Brain microvascular endothelial cell (primary cell): ENCODE measurements at regions not wholly inside any gene's neighbourhood (a gene's known extent, or its start where the extent isn't known, plus 50 kb on each side); places are given as distances from the start of the nearest gene placed in this dataset.

Source experiments
- DNase-seq: peaks from one replicate; pipeline ENCODE4 v3.0.0-alpha.2; 2020
- H3K27ac ChIP-seq: fragments of 250-450 bp; sonication (Bioruptor Pico); 2 replicates; pipeline ENCODE4 v1.5.1; 2020; ENCODE audit warnings: mild to moderate bottlenecking, moderate library complexity
- H3K27me3 ChIP-seq: fragments of 250-450 bp; sonication (Bioruptor Pico); replicated peaks from 2 replicates; pipeline ENCODE4 v1.5.1; 2020; ENCODE audit warnings: mild to moderate bottlenecking
- H3K36me3 ChIP-seq: fragments of 250-450 bp; sonication (Bioruptor Pico); replicated peaks from 2 replicates; pipeline ENCODE4 v1.5.1; 2020; ENCODE audit warnings: mild to moderate bottlenecking
- H3K4me3 ChIP-seq: 2 replicates; pipeline ENCODE4 v1.5.1; 2011; ENCODE audit warnings: low read depth, mild to moderate bottlenecking, control low read depth, low read length, moderate library complexity
- in situ Hi-C: cut with HindIII; loops from 2 replicates; pipeline ENCODE4 v1.10.0; 2017; ENCODE audit warnings: low sequenced_read_pairs, low pct_ligation_motif_present
- TF ChIP-seq, protein P1 (sequence below): IDR thresholded peaks from 2 replicates; pipeline ENCODE4 v1.5.1; 2011; ENCODE audit warnings: low read depth, mild to moderate bottlenecking, moderate library complexity, low read length, control low read depth, inconsistent platforms; ENCODE audit errors: missing control alignments

DNA sequence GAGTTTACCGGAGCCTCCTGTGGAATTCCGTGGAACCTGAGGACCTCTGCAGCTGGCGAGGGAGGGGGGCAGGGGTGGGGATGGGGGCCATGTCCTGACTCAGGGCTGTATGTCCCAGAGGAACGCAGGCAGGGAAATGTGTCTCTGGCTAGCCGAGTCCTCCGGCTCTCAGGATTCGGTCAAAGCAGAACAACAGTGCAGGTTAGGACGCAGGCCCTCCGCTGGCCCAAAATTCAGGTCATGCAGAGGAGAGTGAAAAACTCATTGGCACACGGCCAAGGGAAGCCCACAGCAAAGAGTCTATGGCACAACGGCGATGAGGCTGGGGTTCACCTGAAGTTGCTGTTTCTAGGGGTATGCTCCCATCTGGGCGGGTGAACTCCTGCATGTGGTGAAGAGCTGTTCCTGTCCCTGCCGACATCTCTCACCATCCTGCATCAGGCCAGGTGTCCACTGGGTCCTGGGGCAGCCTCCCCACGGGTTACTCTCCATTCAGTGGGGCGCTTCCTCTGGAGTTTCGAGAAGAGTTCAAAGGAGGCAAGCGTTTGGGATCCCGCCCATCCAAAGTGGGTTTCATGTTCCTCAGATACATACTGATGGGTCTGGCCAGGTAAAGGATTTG lies 1055.3 kb downstream of the BRD1 start:
- Histone ChIP-seq H3K27me3 (no peaks in the 10 kb centered on the region), H3K4me3 (no peak overlapping the region), H3K27ac (no peak overlapping the region), H3K36me3 (no peaks in the 10 kb centered on the region)
- no peak for DNase-seq
- TF ChIP-seq, protein P1, sequence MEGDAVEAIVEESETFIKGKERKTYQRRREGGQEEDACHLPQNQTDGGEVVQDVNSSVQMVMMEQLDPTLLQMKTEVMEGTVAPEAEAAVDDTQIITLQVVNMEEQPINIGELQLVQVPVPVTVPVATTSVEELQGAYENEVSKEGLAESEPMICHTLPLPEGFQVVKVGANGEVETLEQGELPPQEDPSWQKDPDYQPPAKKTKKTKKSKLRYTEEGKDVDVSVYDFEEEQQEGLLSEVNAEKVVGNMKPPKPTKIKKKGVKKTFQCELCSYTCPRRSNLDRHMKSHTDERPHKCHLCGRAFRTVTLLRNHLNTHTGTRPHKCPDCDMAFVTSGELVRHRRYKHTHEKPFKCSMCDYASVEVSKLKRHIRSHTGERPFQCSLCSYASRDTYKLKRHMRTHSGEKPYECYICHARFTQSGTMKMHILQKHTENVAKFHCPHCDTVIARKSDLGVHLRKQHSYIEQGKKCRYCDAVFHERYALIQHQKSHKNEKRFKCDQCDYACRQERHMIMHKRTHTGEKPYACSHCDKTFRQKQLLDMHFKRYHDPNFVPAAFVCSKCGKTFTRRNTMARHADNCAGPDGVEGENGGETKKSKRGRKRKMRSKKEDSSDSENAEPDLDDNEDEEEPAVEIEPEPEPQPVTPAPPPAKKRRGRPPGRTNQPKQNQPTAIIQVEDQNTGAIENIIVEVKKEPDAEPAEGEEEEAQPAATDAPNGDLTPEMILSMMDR: no peak
- in situ Hi-C loops: no loop called here

DNA sequence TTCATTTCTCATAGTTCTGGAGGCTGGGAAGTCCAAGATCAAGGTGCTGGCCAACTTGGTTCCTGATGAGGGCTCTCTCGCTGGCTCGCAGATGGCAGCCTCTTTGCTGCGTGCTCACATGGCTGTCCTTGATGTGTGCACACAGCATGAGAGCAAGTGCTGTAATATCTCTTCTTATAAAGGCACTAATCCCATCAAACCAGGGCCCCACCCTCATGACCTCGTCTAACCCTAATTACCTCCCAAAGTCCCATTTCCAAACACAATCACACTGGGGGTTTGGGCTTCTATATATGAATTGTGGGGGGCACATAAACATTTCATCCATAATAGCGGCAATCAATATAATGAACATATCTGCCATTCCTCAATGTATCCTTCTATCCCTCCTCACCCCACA lies 1062.1 kb downstream of the BRD1 start:
- no peak for DNase-seq
- Histone ChIP-seq H3K27ac (no peak overlapping the region), H3K4me3 (no peak overlapping the region), H3K27me3 (no peaks in the 10 kb centered on the region), H3K36me3 (no peaks in the 10 kb centered on the region)
- in situ Hi-C loops: no loop called here
- TF ChIP-seq, protein P1: no peak

GRCh38 chr22:48761546-48761945 lies 1066.1 kb downstream of the BRD1 start:
- no peaks in the 10 kb centered on the region for H3K27me3 ChIP-seq
- no peak for DNase-seq
- no peak overlapping the region for H3K4me3 ChIP-seq
- in situ Hi-C loops: no loop called here
- H3K27ac ChIP-seq: no peak overlapping the region
- H3K36me3 ChIP-seq: no peaks in the 10 kb centered on the region
- TF ChIP-seq, protein P1: no peak

DNA sequence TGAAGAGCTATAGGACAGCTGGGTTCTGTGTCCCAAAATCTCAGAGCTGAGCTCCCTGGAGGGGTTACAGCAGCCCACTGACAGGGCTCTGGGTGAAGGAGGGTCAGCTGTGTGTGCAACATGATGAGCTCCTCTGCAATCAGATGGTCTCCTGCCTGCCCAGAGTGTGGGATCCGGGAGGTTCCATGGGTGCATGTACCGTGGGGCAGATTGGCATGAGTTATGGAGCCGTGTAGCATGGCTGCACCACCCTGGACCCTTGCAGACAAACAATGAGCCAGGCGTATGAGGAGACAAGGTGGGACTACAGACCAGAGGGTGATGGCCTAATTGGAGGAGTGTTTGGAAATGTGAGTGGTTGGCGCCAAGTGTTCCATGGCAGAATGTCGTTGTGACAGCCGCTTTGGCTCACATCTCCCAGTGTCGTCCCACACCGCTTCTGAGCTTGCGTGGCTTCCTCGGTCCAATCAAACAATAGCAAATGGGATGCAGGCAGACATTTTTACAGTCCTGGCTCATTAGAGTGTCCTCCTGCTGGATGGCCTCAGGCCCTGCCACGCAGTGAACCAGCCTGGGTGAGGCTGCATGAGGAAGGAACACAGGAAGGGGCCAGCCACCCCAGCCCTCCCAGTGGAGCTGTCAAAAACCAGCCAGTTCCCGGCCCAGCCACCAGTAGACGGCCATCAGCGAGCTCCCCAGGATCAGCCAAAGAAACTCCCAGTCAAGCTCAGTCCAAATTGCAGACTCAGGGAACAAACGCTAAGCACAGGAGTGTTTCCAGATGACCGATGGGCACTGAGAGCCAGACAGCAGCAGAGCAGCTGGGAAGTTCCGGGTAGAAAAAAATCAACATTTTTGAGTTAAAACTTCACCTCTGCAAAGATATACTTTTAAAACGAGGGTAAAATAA lies 1066.9 kb downstream of the BRD1 start:
- H3K27ac ChIP-seq: no peak overlapping the region
- in situ Hi-C loops: no loop called here
- no peaks in the 10 kb centered on the region for H3K36me3 ChIP-seq
- TF ChIP-seq, protein P1: no peak
- DNase-seq: no peak
- no peak overlapping the region for H3K4me3 ChIP-seq
- H3K27me3 ChIP-seq: no peaks in the 10 kb centered on the region

DNA sequence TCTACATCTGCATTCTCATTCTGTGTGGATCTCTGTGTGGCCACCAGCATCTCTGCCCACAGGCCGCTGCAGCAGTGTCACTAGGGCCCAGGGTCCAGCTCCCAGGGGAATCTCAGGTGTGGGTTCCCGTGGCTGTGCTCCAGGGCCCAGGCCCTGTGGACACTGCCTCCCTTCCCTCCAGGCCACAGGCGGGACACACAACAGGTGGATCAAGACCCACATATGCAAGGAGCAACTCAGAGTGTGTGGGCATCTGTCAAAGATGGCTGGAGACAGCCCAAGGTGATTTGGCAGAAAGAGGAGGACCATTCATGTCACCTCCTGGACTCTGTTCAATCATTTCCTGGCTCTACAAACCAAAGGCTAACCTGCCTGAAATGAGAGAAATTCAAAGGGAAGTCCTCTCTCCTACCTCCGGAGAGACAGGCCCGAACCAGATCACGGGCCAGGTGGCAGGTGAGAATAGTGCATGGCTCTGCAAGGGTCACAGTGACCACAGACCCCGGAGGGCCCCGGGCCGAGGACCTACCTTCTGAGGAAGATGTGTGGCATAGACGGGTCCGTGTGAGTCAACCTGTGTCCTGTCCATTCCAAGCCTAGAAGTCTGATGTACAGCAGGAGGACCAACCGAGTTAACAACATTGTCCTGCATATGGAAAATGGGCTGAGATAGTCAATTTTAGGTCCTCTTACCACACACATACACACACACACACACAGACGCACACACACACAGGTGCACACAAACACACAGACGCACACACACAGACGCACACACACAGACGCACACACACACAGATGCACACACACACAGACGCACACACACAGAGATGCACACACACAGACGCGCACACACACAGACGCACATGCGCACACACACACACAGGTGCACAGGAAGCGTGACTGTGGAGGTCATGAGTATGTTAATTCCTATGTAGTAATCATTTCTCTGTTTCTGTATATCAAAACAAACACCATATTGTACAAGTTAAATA lies 1068.5 kb downstream of the BRD1 start:
- H3K27me3 ChIP-seq: no peaks in the 10 kb centered on the region
- in situ Hi-C loops: no loop called here
- H3K36me3 ChIP-seq: no peaks in the 10 kb centered on the region
- DNase-seq: no peak
- no peak overlapping the region for H3K4me3 ChIP-seq
- H3K27ac ChIP-seq: no peak overlapping the region
- TF ChIP-seq, protein P1: no peak
